ENCODE measurements at regions not wholly inside any gene's neighbourhood (a gene's known extent, or its start where the extent isn't known, plus 50 kb on each side); places are given as distances from the start of the nearest gene placed in this dataset.

DNA sequence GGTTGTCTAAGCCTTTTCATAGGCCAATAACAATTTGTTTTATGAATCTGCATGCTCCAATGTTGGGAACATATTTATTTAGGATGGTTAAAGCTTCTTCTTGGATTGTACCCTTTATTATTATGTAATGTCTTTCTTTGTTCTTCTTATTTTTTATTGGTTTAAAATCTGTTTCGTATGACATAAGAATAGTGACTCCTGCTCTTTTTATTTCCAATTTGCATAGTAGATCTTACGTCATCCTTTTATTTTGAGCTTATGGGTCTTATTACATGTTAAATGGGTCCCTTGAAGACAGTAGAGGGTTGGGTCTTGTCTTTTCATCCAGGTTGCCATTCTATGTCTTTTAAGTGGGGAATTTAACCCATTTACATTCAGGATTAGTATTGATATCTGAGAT, 561.9 kb upstream of the GHITM start:
- TF ChIP-seq, protein P1, sequence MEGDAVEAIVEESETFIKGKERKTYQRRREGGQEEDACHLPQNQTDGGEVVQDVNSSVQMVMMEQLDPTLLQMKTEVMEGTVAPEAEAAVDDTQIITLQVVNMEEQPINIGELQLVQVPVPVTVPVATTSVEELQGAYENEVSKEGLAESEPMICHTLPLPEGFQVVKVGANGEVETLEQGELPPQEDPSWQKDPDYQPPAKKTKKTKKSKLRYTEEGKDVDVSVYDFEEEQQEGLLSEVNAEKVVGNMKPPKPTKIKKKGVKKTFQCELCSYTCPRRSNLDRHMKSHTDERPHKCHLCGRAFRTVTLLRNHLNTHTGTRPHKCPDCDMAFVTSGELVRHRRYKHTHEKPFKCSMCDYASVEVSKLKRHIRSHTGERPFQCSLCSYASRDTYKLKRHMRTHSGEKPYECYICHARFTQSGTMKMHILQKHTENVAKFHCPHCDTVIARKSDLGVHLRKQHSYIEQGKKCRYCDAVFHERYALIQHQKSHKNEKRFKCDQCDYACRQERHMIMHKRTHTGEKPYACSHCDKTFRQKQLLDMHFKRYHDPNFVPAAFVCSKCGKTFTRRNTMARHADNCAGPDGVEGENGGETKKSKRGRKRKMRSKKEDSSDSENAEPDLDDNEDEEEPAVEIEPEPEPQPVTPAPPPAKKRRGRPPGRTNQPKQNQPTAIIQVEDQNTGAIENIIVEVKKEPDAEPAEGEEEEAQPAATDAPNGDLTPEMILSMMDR (IDR thresholded peaks at IDR 0.05; ENCODE audit: extremely low read depth in 1 of 2, insufficient read depth in 1 of 2, low read depth in 1 of 2, low read length in 2 of 2) = no peak
- TF ChIP-seq POLR2AphosphoS5 (IDR thresholded peaks at IDR 0.05; ENCODE audit: insufficient read depth, low read depth, low read length) = no peak
- TF ChIP-seq POLR2A (IDR thresholded peaks at IDR 0.05; ENCODE audit: low read depth, low read length) = no peak
- TF ChIP-seq, protein P2, sequence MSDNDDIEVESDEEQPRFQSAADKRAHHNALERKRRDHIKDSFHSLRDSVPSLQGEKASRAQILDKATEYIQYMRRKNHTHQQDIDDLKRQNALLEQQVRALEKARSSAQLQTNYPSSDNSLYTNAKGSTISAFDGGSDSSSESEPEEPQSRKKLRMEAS (IDR thresholded peaks at IDR 0.05; ENCODE audit: insufficient read depth, insufficient read length) = no peak
- no peak for TF ChIP-seq FOS (IDR thresholded peaks at IDR 0.05; ENCODE audit: borderline replicate concordance, insufficient read depth, low read length)
- no peak for TF ChIP-seq JUN (IDR thresholded peaks at IDR 0.05; ENCODE audit: borderline replicate concordance, insufficient read depth, insufficient read length, low read depth)
- TF ChIP-seq EZH2 (IDR thresholded peaks at IDR 0.05; ENCODE audit: borderline replicate concordance, low read depth, low read length, severe bottlenecking) = no peak

All from endothelial cell of umbilical vein (primary cell).